B cell (primary cell): ENCODE measurements at regions not wholly inside any gene's neighbourhood (a gene's known extent, or its start where the extent isn't known, plus 50 kb on each side); places are given as distances from the start of the nearest gene placed in this dataset.

Experiments
- CTCF ChIP-seq: fragments of 200-600 bp; IDR thresholded peaks from one replicate; pipeline ENCODE4 v1.8.0; 2022; ENCODE audit warnings: antibody characterized with exemption, mild to moderate bottlenecking
- EZH2 ChIP-seq: IDR thresholded peaks from 2 replicates; pipeline ENCODE4 v1.6.1; 2012; ENCODE audit warnings: borderline replicate concordance, low read depth, mild to moderate bottlenecking, moderate library complexity, low read length; ENCODE audit not compliant: insufficient read depth, poor library complexity, severe bottlenecking

- TF ChIP-seq EZH2 (no peak), CTCF (no peak)
These were observed 148.4 kb upstream of the GBE1 start for GRCh38 chr3:81909796-81910195.
